D721Med (cell line): ENCODE measurements at regions not wholly inside any gene's neighbourhood (a gene's known extent, or its start where the extent isn't known, plus 50 kb on each side); places are given as distances from the start of the nearest gene placed in this dataset.
A peak's percentile ranks its signal among the peaks of the same experiment; 100 is the strongest.
"Not testable (repeated sequence)": the region's sequence is repeated elsewhere in the genome, so short reads cannot be mapped to it uniquely, and the experiment has no call there.

Experiments used
- DNase-seq: peaks from one replicate; pipeline ENCODE4 v3.0.0; 2011; ENCODE audit warnings: low spot score; ENCODE audit not compliant: insufficient read length
- FAIRE-seq: peaks from 2 replicates; lab custom pipeline; 2011; peaks lifted over from hg19 to GRCh38; lab: Jason Lieb, UNC
- TF ChIP-seq, protein P1 (sequence below): IDR thresholded peaks from 2 replicates; pipeline ENCODE4 v1.5.1; 2012; ENCODE audit warnings: mild to moderate bottlenecking, control low read depth; ENCODE audit not compliant: insufficient read depth; ENCODE audit errors: missing control alignments

DNA sequence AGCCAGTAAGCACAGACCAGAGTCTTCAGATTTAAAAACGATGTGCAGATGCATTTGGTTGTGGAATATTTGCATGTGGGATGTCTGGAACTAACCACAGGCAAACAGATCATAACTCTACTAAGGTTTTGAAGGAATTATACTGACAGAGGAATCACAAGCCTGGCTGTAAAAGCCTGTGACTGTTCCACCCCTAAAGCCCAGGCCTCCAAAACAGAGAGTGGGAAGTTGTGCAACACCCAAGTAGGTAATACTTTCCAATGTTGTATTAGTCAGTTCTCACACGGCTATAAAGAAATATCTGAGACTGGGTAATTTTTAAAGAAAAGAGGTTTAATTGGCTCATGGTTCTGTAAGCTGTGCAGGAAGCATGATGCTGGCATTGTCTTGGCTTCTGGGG, 68.1 kb upstream of the DCD start:
- DNase-seq (no peak), FAIRE-seq (no peak)
- TF ChIP-seq, protein P1, sequence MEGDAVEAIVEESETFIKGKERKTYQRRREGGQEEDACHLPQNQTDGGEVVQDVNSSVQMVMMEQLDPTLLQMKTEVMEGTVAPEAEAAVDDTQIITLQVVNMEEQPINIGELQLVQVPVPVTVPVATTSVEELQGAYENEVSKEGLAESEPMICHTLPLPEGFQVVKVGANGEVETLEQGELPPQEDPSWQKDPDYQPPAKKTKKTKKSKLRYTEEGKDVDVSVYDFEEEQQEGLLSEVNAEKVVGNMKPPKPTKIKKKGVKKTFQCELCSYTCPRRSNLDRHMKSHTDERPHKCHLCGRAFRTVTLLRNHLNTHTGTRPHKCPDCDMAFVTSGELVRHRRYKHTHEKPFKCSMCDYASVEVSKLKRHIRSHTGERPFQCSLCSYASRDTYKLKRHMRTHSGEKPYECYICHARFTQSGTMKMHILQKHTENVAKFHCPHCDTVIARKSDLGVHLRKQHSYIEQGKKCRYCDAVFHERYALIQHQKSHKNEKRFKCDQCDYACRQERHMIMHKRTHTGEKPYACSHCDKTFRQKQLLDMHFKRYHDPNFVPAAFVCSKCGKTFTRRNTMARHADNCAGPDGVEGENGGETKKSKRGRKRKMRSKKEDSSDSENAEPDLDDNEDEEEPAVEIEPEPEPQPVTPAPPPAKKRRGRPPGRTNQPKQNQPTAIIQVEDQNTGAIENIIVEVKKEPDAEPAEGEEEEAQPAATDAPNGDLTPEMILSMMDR = no peak

DNA sequence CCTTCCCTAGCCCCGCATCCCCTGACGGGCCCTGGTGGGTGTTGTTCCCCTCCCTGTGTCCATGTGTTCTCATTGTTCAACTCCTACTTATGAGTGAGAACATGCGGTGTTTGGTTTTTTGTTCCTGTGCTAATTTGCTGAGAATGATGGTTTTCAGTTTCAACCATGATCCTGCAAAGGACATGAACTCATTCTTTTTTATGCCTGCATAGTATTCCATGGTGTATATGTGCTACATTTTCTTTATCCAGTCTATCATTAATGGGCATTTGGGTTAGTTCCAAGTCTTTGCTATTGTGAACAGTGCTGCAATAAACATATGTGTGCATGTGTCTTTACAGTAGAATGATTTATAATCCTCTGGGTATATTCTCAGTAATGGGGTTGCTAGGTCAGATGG, 65.7 kb upstream of the DCD start:
- FAIRE-seq, DNase-seq: not testable (repeated sequence)

DNA sequence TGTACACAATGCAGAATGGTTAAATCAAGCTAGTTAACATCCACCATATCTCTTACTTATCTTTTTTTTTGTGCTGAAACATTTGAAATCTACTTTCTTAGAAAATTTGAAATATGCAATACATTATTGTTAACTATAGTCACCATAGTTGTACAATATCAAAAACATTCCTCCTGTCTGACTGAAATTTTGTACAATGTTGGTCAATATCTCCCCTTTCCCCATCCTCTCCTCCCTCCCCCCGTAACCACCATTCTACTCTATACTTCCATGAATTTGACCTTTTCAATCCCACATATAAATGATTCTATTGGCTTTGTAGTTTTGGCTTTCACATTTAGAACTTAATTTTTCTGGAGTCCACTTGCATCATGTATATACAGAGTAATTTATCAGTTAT, 63.5 kb upstream of the DCD start:
- FAIRE-seq = no peak
- TF ChIP-seq, protein P1 = no peak
- no peak for DNase-seq

DNA sequence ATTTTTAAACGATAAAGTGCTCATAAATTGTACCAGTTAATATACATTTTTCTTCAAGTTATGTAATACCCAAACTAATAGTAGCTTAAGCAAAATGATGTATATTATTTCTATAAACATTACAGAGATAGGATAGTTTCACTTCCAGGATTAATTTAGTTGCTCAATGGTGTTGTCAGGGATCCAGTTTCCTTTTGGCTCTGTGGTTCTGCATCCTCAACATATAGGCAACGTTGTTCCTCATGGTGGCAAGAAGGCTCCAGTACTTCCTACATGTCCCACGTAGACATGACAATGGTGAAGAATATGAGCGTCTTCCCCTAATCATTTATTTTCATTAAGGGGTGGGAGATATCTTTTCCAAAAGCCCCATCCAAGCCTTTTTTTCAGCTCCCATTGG, 60.7 kb upstream of the DCD start:
- no peak for FAIRE-seq
- DNase-seq = no peak
- TF ChIP-seq, protein P1 = no peak

DNA sequence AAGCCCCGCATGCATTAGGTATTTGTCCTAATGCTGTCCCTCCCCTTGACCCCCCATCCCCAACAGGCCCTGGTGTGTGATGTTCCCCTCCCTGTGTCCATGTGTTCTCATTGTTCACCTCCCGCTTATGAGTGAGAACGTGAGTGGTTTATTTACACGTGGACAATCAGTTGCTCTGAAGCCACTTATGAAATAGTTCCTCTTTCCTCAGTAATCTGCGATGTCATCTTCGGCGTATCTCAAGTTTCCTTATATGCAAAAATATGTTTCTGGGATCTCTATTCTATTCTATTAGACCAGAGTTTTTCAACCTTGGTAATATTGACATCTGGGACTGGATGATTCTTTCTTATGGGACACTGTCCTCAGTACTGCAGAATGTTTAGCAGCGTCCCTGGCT, 56.0 kb upstream of the DCD start:
- DNase-seq (no peak), FAIRE-seq (no peak)
- TF ChIP-seq, protein P1 = no peak

DNA sequence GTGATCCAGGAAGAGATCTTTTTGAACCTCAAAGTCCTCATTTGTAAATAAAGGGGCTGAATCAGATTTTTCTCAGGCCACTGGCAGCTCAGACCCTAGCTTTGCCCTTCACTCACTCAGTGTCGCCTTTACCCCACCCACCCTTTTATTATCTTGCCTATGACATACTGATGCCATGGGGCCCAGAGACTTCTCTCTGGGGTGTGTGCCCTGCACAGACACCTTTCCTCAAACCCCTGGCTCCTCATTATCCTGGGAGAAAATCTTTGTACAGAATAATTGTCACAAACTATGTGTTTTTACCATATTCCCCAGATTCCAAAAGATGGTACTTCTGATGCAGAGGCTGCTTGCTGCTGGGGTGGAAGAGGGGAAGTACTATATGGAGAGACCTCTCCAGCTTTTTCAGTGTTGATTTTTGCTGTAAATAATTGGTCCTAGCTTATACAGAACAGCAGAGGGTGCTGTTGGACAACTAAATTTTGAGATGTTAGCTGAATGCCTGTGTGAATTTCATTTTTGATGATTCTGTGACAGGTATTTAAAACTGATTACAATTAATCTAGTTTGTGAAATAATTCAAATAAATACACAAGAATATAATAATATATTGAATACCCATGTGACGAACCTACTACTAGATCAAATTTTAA, 53.9 kb upstream of the DCD start:
- TF ChIP-seq, protein P1 = peak; percentile 71
- no peak for DNase-seq
- no peak for FAIRE-seq

DNA sequence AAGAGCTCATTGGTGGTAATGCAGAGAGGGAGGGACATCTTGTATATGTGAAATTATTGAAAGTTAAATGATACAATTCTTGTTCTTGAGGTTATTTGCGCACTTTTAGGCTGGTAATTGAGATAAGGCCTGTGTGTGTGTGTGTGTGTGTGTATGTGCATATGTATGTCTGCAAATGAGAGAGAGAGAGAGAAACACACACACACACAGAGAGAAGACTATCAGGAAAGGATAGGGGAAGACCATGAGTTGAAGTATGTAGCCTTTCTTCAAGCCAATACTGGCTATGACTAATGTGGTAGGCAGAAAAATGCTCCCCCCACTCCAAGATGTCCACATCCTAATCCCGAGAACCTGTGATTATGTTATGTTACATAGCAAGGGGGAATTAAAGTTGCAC, 52.7 kb upstream of the DCD start:
- TF ChIP-seq, protein P1 = no peak
- no peak for FAIRE-seq
- DNase-seq = no peak

DNA sequence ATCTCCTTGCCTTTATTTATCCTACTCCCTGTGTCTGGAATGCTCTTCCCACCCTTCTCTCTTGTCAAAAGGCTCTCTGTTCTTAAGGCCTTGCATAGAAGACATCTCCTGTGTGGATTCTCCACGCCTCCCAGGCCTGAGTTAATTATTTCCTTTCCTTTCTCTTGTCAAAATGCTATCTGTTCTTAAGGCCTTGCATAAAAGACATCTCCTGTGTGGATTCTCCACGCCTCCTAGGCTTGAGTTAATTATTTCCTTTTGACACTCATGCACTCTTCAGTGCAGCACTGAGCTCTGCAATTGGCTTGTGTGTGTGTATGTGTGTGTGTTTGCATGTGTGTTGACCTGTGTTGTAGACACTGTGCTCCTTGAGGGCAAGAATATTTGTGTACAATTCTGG, 52.1 kb upstream of the DCD start:
- TF ChIP-seq, protein P1 = no peak
- DNase-seq (no peak), FAIRE-seq (no peak)
